Panc1 (cell line): ENCODE measurements at regions not wholly inside any gene's neighbourhood (a gene's known extent, or its start where the extent isn't known, plus 50 kb on each side); places are given as distances from the start of the nearest gene placed in this dataset.

Source experiments
- ATAC-seq: fragments of 200-7000 bp; cut with Tn5 transposase; 2 replicates; pipeline ENCODE4 v1.9.1; 2020; ENCODE audit warnings: mild to moderate bottlenecking, moderate library complexity
- BruUV-seq: library from RNA; stranded (reverse); fragments of 400-500 nt; replicated peaks from 2 replicates; lab custom pipeline; 2021; lab: Mats Ljungman, UMichigan
- CTCF ChIA-PET: fragments of 300-600 bp; sonication (Branson Sonifier 250); formaldehyde crosslinking; loops from one replicate; lab custom pipeline; 2022; ENCODE audit warnings: antibody characterized with exemption; lab: Charles Lee
- POLR2A ChIA-PET: fragments of 300-600 bp; sonication (Branson Sonifier 250); formaldehyde crosslinking; loops from one replicate; lab custom pipeline; 2022; ENCODE audit warnings: antibody characterized with exemption; lab: Charles Lee
- DNase-seq: peaks from one replicate; pipeline ENCODE4 v3.0.0-alpha.2; 2010; ENCODE audit warnings: low read depth, low spot score
- H3K27ac ChIP-seq: 2 replicates; pipeline ENCODE4 v1.5.1; 2011; ENCODE audit warnings: mild to moderate bottlenecking, low read length, inconsistent platforms
- H3K27me3 ChIP-seq: fragments of 200-500 bp; sonication (Bioruptor generic); 2 replicates; pipeline ENCODE4 v1.6.0; 2014; ENCODE audit warnings: low read length, inconsistent platforms; ENCODE audit not compliant: control insufficient read depth, insufficient read depth
- H3K36me3 ChIP-seq: fragments of 200-500 bp; sonication (Bioruptor generic); 2 replicates; pipeline ENCODE4 v1.5.1; 2014; ENCODE audit warnings: inconsistent platforms, mild to moderate bottlenecking, low read length, moderate library complexity; ENCODE audit not compliant: control insufficient read depth, insufficient read depth
- H3K4me1 ChIP-seq: 2 replicates; pipeline ENCODE4 v1.5.1; 2011; ENCODE audit warnings: inconsistent platforms, mild to moderate bottlenecking, low read length, moderate library complexity; ENCODE audit not compliant: control insufficient read depth, insufficient read depth
- H3K4me3 ChIP-seq, 2 experiments: 2 replicates each; pipeline ENCODE4 v1.5.1; 2011 to 2012; ENCODE audit warnings: low read depth in 2 of 2, low read length in 2 of 2, mild to moderate bottlenecking in 2 of 2, inconsistent platforms in 1 of 2, moderate library complexity in 1 of 2
- H3K9me3 ChIP-seq: fragments of 200-500 bp; sonication (Bioruptor generic); 2 replicates; pipeline ENCODE4 v1.5.1; 2014; ENCODE audit warnings: low read depth, mild to moderate bottlenecking, inconsistent platforms, low read length, moderate library complexity; ENCODE audit not compliant: control insufficient read depth, insufficient read depth
- CTCF ChIP-seq: fragments of 450-650 bp; IDR thresholded peaks from 2 replicates; pipeline ENCODE4 v1.5.1; 2017; ENCODE audit warnings: mild to moderate bottlenecking
- POLR2AphosphoS5 ChIP-seq: IDR thresholded peaks from 2 replicates; pipeline ENCODE4 v1.6.1; 2012; ENCODE audit warnings: mild to moderate bottlenecking, low read depth, low read length, moderate library complexity
- REST ChIP-seq, 2 experiments: IDR thresholded peaks; 2 replicates each; pipeline ENCODE4 v1.6.1; 2011 to 2012; ENCODE audit warnings: low read depth in 2 of 2, control low read depth in 1 of 2, low read length in 1 of 2, mild to moderate bottlenecking in 1 of 2, moderate library complexity in 1 of 2; ENCODE audit not compliant: insufficient read depth in 1 of 2
- SIN3A ChIP-seq: IDR thresholded peaks from 2 replicates; pipeline ENCODE4 v1.6.1; 2012; ENCODE audit warnings: low read depth, mild to moderate bottlenecking, low read length, moderate library complexity, borderline replicate concordance; ENCODE audit not compliant: insufficient read depth
- TCF7L2 ChIP-seq: IDR thresholded peaks from 2 replicates; pipeline ENCODE4 v1.6.1; 2011; ENCODE audit warnings: mild to moderate bottlenecking, low read depth, low read length, inconsistent platforms
- in situ Hi-C: cut with HindIII; loops from 2 replicates; pipeline ENCODE4 v1.10.0; 2016; ENCODE audit warnings: low sequenced_read_pairs, low pct_unique_long_range_greater_than_20kb
- intact Hi-C: fragments of 100-400 bp; cut with micrococcal nuclease; formaldehyde crosslinking; loops from one replicate; pipeline ENCODE4 v1.10.0; 2022; ENCODE audit not compliant: unreplicated experiment

GRCh38 chr5:4905674-4906520 is 234.2 kb upstream of the ADAMTS16 start:
- ATAC-seq (no peak; the same call in 1 of the 2 replicates), DNase-seq (no peak)
- in situ Hi-C loops: no loop called here
- Histone ChIP-seq H3K27ac (no peak overlapping the region), H3K36me3 (no peaks in the 10 kb centered on the region), H3K4me1 (no peaks in the 10 kb centered on the region), H3K27me3 (peaks cover 3% of the 10 kb centered on the region; the same call in 1 of the 2 replicates), H3K4me3 (no peak overlapping the region), H3K9me3 (no peaks in the 10 kb centered on the region)
- TF ChIP-seq REST (IDR thresholded peaks at IDR 0.05; ENCODE audit: insufficient read depth in 1 of 2, low read depth in 2 of 2, low read length in 1 of 2) (no peak), SIN3A (no peak), TCF7L2 (no peak), CTCF (no peak)
- ChIA-PET POLR2A (no interaction called here), CTCF (no interaction called here)
- intact Hi-C loops: no loop called here
- BruUV-seq: no TSS peak

- in situ Hi-C loops: no loop called here
- DNase-seq (no peak), ATAC-seq (no peak)
- TF ChIP-seq CTCF: no peak
- TF ChIP-seq TCF7L2: no peak
- TF ChIP-seq REST (IDR thresholded peaks at IDR 0.05; ENCODE audit: insufficient read depth in 1 of 2, low read depth in 2 of 2, low read length in 1 of 2): no peak
- no peak for TF ChIP-seq SIN3A
- TF ChIP-seq POLR2AphosphoS5: no peak
- H3K27ac ChIP-seq: no peak overlapping the region
- H3K36me3 ChIP-seq: no peaks in the 10 kb centered on the region
- ChIA-PET CTCF (no interaction called here), POLR2A (no interaction called here)
- intact Hi-C loops: no loop called here
- no peaks in the 10 kb centered on the region for H3K9me3 ChIP-seq
- no peaks in the 10 kb centered on the region for H3K4me1 ChIP-seq
- H3K27me3 ChIP-seq: peaks cover 3% of the 10 kb centered on the region; the same call in 1 of the 2 replicates
- no peak overlapping the region for H3K4me3 ChIP-seq
- BruUV-seq: no TSS peak
These were observed 233.3 kb upstream of the ADAMTS16 start for GRCh38 chr5:4906786-4907185.
